ENCODE measurements at regions not wholly inside any gene's neighbourhood (a gene's known extent, or its start where the extent isn't known, plus 50 kb on each side); places are given as distances from the start of the nearest gene placed in this dataset.

DNA sequence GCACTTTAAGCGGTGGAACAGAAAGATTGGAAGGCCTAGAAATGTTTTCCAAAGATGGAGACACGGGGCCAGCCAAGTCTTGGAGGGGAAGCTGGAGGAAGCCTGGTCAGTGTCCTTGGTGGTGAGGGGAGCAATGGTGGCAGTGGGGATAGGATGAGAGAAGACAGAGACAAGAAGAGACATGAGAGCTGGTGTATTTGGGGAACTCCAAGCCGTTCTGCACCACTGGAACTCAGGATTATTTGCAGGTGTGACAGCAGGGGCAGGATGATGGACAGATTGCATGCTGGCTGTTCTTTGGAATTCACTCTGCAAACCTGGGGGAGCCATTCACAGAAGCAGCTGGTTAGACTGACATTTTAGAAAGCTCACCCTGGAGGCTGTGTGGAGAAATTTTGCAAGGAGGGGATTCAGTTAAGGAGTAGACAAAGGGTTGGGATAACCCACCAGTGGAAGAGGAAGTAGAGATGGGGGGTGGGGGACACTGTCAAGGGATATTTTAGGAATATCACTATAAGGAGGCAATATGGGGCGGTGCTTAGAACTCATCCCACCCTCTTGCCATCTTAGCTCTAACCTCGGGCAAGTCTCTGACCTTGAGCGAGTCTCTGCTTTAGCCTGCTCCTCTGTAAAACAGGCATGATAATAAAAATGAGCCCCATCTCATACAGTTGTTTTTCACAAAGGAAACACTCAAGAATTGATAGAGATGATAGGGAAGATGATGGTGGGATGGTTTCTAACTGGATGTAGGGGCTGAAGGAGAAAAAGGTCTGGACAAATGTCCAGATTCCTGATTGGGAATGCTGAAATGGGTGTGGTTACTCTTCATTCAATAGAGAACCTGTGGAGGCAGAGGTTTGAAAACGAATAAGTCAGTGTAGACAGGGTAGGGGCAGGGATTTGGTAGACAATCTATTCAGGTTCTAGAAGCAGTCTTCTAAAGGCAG, 175.8 kb downstream of the MYCN start:
- H3K4me3 ChIP-seq (ENCODE audit: low read depth, low read length) = no peak overlapping the region
- TF ChIP-seq CTCF (IDR thresholded peaks at IDR 0.05; ENCODE audit: low read depth, low read length, missing control alignments) = no peak
- no peak for DNase-seq (ENCODE audit: low read depth)

GRCh38 chr2:16115291-16115690, 174.9 kb downstream of the MYCN start:
- TF ChIP-seq CTCF (IDR thresholded peaks at IDR 0.05; ENCODE audit: low read depth, low read length, missing control alignments) = no peak
- no peak for DNase-seq (ENCODE audit: low read depth)
- H3K4me3 ChIP-seq (ENCODE audit: low read depth, low read length) = no peak overlapping the region

GRCh38 chr2:16114836-16115235, 174.5 kb downstream of the MYCN start:
- no peak for DNase-seq (ENCODE audit: low read depth)
- no peak overlapping the region for H3K4me3 ChIP-seq (ENCODE audit: low read depth, low read length)
- TF ChIP-seq CTCF (IDR thresholded peaks at IDR 0.05; ENCODE audit: low read depth, low read length, missing control alignments) = no peak

GRCh38 chr2:16114070-16114469, 173.7 kb downstream of the MYCN start:
- DNase-seq (ENCODE audit: low read depth) = no peak
- H3K4me3 ChIP-seq (ENCODE audit: low read depth, low read length) = no peak overlapping the region
- TF ChIP-seq CTCF (IDR thresholded peaks at IDR 0.05; ENCODE audit: low read depth, low read length, missing control alignments) = no peak

GRCh38 chr2:16113568-16113967, 173.2 kb downstream of the MYCN start:
- no peak for TF ChIP-seq CTCF (IDR thresholded peaks at IDR 0.05; ENCODE audit: low read depth, low read length, missing control alignments)
- H3K4me3 ChIP-seq (ENCODE audit: low read depth, low read length) = no peak overlapping the region
- DNase-seq (ENCODE audit: low read depth) = no peak

DNA sequence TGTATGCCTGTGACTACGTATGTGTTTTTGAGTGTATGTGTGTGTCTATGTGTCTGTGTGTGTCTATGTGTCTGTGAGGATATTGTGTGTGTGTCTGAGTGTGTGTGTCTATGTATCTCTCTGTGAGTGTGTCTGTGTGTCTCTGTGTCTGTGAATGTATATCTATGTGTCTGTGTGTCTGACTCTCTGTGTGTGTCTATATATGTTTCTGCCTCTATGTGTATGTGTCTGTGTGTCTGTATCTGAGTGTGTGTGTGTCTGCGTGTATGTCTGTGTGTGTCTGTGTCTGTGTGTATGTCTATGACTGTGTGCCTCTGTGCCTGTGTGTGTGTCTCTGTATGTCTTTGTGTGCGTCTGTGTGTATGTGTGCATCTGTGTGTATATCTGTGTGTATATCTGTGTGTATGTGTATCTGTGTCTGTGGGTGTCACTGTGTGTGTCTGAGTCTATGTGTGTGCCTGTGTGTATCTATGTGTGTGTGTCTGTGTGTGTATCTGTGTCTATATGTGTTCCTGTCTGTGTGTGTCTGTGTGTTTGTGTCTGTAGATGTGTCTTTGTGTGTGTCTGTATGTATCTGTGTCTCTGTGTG, 172.7 kb downstream of the MYCN start:
- H3K4me3 ChIP-seq (ENCODE audit: low read depth, low read length) = no peak overlapping the region
- no peak for TF ChIP-seq CTCF (IDR thresholded peaks at IDR 0.05; ENCODE audit: low read depth, low read length, missing control alignments)
- DNase-seq (ENCODE audit: low read depth) = no peak

Measured in GM12864 (cell line).